RKO (cell line): ENCODE measurements at regions not wholly inside any gene's neighbourhood (a gene's known extent, or its start where the extent isn't known, plus 50 kb on each side); places are given as distances from the start of the nearest gene placed in this dataset.
"Not testable (repeated sequence)": the region's sequence is repeated elsewhere in the genome, so short reads cannot be mapped to it uniquely, and the experiment has no call there.

Source experiments
- DNase-seq: peaks from one replicate; pipeline ENCODE4 v3.0.0-alpha.2; 2016; ENCODE audit warnings: low spot score

DNA sequence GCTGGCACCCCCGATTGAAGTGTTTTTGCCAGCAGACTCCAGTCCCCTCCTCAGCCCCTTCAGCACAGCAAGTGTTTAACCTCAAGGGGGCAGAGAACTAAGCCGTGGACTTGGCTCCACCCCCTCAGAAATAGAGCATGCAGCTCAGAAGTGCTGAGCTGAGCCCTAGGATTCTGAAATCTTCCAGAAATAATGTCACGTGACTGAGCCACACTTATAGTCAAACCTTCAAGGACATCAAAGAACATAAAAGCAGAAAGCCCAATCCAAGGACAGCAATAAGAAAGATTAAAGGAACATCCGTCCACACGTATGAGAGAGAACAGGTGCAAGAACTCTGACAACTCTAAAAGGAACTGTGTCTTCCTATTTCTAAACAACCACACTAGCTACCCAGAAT, 317.7 kb upstream of the LRFN5 start:
- no peak for DNase-seq

DNA sequence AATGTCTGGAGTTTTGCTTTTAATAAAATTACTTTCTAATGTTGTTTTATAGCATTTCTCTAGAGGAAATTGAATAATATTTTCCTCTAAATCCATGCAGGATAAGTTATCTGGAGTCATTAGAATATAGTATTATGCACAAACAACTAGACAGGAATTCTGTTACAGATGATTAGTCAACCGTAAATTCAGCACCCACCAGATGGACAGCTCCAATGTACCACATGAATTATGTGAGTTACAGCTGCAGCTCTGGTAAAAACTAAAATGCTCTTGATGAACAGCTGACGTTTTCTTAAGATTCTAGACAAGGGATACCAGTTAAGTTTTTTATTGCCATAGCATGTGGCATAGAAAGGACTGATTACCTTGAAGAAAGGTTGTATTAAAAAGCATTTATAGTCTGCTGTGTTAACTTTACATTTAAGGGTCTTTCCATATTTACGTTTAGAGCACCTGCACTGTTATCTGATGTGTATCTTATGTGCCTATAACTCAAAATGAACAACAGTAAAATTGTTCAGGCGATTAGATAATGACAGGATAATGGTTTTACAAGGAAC, 321.4 kb upstream of the LRFN5 start:
- peak; percentile 72 for DNase-seq

DNA sequence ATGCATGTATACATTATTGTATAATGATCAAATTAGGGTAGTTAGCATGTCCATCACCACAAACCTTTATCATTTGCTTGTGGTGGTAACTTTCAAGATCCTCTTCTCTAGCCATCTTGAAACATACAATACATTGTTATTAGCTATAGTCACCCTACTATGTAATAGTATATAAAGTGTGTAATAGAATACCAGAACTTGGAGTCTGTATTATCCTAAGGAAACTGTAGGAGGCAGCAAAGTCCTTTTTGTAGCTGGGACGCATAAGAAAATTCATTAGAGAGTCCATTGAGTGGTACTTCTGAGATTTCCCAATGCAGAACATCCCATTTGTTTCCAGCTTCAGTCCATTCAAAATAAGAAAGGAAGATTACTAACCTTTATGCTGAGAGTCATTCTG, 325.9 kb upstream of the LRFN5 start:
- no peak for DNase-seq

DNA sequence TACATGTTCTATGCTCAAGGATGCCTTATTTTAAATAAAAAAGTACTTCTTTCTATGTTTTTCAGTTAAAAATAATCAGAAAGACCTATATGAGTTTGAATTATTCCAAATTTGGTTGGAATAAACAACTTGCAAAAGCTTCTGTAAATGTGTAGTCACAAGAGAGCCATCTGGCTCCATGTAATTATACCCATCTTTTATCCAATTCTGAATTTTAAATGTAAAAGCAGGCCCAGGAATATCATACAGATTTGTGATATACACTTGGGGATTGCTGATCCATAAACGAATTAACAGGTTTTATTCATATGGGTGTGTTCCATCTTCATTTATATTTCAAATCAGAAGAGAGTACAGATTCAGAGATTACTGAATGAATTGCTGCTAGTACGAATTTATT, 329.2 kb upstream of the LRFN5 start:
- DNase-seq, result no peak

DNA sequence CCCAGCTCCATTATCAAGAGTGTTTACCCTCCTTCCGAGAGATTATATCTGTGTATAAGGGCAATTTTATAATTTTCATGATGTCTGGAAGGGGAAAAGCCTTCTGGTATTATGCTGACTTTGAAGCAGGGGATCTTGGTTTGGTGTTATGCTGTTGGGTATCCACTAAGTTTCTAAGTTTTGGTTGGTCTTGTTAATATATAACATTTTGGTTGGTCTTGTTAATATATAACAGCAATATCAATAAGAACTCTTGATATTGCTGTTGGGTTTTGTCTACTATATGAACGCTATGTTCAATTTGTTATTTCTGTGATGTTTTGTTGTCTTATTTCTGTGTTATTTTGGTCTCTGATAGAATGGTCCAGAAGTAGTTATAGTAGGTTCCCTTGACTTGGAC, 349.2 kb upstream of the LRFN5 start:
- no peak for DNase-seq

GRCh38 chr14:41235466-41235865, 371.2 kb upstream of the LRFN5 start:
- peak; percentile 4 for DNase-seq

- no peak for DNase-seq
Measured at GRCh38 chr14:41230683-41231082, 376.0 kb upstream of the LRFN5 start.

DNA sequence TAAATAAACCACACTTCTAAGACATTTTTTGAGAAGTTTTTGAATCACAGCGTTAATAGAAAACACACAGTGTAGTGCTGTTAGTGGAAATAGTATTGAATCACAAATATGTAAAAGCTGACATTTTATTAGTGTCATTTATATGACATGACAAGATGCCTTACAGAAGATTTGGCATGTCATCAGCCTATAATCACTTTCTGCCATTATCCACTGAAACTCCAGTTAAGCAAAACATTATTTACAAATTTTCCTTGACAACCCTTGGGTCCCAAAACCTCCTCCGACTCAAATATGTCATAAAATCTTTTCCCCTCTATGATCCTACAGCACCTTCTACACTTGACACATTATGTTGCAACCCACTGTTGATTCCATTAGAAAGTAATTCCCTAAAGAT, 376.9 kb upstream of the LRFN5 start:
- DNase-seq, result no peak

DNA sequence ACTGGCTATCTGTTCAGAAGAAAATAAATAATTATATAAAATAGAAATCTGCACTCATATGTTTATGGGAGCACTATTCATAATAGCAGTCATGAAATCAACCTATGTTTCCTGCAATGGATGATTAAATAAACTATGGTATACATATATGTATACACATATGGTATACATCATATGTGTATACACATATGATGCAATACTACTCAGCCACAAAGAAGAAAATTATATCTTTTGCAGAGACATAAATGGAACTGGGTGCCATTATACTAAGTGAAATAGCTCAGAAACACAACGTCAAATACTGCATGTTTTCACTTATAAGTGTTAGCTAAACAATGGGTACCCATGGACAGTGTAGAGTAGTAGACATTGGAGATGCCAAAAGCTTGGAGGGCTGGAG, 381.2 kb upstream of the LRFN5 start:
- DNase-seq, result no peak

DNA sequence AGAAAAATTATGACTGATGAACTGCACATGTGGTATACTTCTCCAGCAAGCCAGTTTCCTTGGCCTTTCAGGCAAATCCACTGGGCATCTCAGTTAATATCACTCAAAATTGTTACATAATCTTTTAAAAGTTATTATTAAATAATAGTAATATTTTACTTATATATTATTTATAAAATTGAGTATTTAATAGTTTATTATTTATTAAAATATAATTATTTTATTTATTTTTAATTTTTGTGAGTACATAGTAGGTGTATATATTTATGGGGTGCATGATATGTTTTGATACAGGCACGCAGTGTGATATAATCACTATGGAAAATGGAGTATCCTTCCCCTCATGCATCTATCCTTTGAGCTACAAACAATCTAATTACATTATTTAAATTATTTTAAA, 384.1 kb upstream of the LRFN5 start:
- no peak for DNase-seq

GRCh38 chr14:41214978-41215377, 391.7 kb upstream of the LRFN5 start:
- DNase-seq, result not testable (repeated sequence)

- no peak for DNase-seq
Measured at GRCh38 chr14:41201696-41202095, 405.0 kb upstream of the LRFN5 start.

DNA sequence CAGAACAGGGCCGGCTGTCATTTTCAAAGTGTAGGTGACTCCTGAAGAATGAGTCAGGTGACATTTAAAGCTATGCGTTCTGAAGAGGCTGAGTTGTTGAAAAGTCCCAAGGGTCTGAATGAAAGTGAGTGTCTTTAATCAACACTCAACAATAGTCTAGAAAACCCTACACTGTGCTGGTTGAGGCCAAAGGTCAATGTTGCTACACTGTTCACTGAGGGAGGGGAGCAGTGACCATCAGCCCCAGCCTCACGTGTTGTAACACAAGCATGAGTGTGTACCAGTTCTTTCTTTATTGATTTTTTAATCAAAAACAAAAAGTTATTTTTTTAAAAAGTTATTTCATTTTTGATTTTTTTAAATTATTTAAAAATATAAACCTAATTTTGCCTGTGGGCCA, 418.8 kb upstream of the LRFN5 start:
- DNase-seq, result no peak

GRCh38 chr14:41171045-41171444, 435.6 kb upstream of the LRFN5 start:
- no peak for DNase-seq

DNA sequence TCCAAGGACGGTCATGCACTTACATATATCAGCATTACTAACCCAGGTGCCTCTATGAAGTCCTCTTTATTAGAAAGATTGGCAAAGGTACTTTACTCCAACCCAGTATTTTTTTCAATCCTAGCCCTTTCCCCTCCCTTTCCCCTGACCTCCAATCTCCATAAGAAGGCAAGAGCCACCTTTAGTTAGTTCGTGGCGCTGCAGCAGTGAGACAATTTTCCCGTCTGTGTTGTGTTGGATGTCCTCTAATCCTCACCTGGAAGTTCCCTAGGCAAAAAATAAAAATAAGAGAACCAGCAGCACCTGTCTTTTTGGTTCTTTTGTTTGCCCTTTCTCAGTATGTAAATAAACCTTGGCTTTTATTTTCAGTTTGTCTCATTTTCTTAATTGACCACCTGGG, 439.6 kb upstream of the LRFN5 start:
- DNase-seq, result no peak

GRCh38 chr14:41154143-41154807, 452.4 kb upstream of the LRFN5 start:
- DNase-seq, result no peak

DNA sequence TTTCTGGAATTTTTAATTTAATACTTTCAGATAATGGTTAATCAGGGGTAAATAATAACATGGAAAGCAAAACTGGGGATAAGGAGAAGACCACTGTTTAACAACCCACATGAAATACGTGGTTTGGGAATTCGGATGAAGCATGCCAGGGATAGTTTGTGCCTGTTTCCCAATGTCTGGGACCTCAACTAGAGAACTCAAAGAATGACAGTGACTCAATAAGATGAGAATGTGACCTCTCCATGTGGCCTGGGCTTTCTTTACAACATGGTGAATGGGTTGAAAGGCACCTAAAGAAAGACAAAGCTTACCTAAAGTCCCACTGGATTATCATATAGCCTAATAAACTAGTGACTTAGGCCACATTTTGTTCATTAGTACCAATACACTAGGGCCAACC, 460.3 kb upstream of the LRFN5 start:
- DNase-seq, result no peak

- no peak for DNase-seq
Measured at GRCh38 chr14:41144370-41144769, 462.3 kb upstream of the LRFN5 start.

DNA sequence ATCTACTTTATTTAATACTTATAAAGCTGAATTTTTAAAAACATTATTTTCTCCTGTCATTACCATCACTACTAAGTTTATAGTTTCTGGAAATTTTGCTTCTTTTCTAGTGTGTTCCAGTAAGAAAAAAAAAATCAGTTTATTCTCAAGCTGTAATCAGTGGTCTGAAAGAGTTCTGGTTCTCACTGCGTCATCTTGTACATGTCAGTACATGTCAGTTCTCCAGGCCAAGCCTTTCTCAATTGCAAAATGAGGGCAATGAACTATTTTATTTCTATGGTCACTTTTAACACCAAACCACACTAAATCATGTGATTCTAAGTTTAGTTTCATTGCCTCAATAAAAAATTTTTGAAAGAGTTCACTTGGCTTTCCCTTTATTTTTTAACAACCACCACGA, 468.9 kb upstream of the LRFN5 start:
- no peak for DNase-seq

- no peak for DNase-seq
Measured at GRCh38 chr14:41130274-41130673, 476.4 kb upstream of the LRFN5 start.

- no peak for DNase-seq
Measured at GRCh38 chr14:41120402-41120801, 486.3 kb upstream of the LRFN5 start.

DNA sequence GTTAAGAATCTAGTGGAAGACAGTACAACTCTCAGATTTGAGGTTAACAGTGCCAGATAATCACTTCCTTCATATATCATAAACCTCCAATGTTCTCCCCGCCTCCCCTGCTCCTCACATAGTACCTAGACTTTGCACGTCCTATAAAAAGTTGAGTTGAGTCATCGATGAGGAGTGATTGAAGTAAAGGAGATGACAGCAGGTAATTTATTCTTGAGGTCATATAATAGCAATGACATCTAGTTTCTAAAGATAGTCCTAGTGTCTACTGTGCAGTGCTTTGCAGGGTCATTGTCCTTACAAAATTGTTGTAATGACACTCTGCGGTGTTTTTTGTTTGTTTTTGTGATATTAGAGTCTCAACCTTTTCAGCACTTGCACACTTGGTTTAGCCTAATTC, 510.5 kb upstream of the LRFN5 start:
- DNase-seq, result no peak

DNA sequence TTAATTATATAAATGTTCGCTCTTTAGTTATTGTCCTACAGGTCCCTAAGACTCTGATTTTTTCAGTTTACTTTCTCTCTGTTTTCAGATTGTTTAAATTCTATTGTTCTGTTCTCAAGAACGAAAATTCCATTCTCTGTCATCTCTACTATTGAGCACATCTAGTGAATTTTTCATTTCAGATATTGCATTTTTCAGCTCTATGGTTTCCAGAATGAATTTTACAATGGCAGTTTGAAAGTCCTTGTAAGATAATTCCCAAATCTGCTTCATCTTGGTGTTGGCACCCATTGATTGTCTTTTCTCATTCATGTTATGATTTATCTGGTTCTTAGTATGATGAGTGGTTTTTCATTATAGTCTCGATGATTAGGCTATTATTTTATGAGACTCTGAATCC, 519.6 kb upstream of the LRFN5 start:
- DNase-seq, result no peak

GRCh38 chr14:41073544-41073943, 533.1 kb upstream of the LRFN5 start:
- no peak for DNase-seq
